Ishikawa (cell line): ENCODE measurements at regions not wholly inside any gene's neighbourhood (a gene's known extent, or its start where the extent isn't known, plus 50 kb on each side); places are given as distances from the start of the nearest gene placed in this dataset.

Source experiments
- CREB1 ChIP-seq: IDR thresholded peaks from 2 replicates; pipeline ENCODE4 v1.6.1; 2012; ENCODE audit warnings: low read depth
- EGR1 ChIP-seq: IDR thresholded peaks from 2 replicates; pipeline ENCODE4 v1.6.1; 2012
- EP300 ChIP-seq: IDR thresholded peaks from 2 replicates; pipeline ENCODE4 v1.6.1; 2012; ENCODE audit warnings: borderline replicate concordance
- FOXM1 ChIP-seq: IDR thresholded peaks from 2 replicates; pipeline ENCODE4 v1.6.1; 2012; ENCODE audit warnings: low read depth, borderline replicate concordance
- MAX ChIP-seq: IDR thresholded peaks from 2 replicates; pipeline ENCODE4 v1.6.1; 2012
- RAD21 ChIP-seq: IDR thresholded peaks from 2 replicates; pipeline ENCODE4 v1.6.1; 2012; ENCODE audit warnings: low read depth
- REST ChIP-seq: IDR thresholded peaks from 2 replicates; pipeline ENCODE4 v1.6.1; 2012; ENCODE audit warnings: low read depth, mild to moderate bottlenecking
- TAF1 ChIP-seq: IDR thresholded peaks from 2 replicates; pipeline ENCODE4 v1.6.1; 2012; ENCODE audit warnings: low read depth, mild to moderate bottlenecking
- TCF12 ChIP-seq: IDR thresholded peaks from 2 replicates; pipeline ENCODE4 v1.6.1; 2012; ENCODE audit warnings: low read depth
- TEAD4 ChIP-seq: IDR thresholded peaks from 2 replicates; pipeline ENCODE4 v1.6.1; 2012
- USF1 ChIP-seq: IDR thresholded peaks from 2 replicates; pipeline ENCODE4 v1.6.1; 2012
- YY1 ChIP-seq: IDR thresholded peaks from 2 replicates; pipeline ENCODE4 v1.6.1; 2012; ENCODE audit warnings: low read depth
- ZBTB7A ChIP-seq: IDR thresholded peaks from 2 replicates; pipeline ENCODE4 v1.6.1; 2012; ENCODE audit warnings: low read depth

GRCh38 chrX:131199091-131199490, 90.0 kb downstream of the IGSF1 start:
- no peak for TF ChIP-seq EGR1
- no peak for TF ChIP-seq EP300

GRCh38 chrX:131187206-131187605, 101.9 kb downstream of the IGSF1 start:
- TF ChIP-seq YY1 (no peak), ZBTB7A (no peak), TAF1 (no peak), TCF12 (no peak), USF1 (no peak), EP300 (no peak), REST (no peak), MAX (no peak), CREB1 (no peak), EGR1 (no peak), FOXM1 (no peak), RAD21 (no peak)

GRCh38 chrX:131170148-131170547, 112.0 kb downstream of the ARHGAP36 start:
- TF ChIP-seq YY1 = no peak
- TF ChIP-seq CREB1 = no peak
- no peak for TF ChIP-seq MAX
- no peak for TF ChIP-seq TEAD4
- no peak for TF ChIP-seq FOXM1
- TF ChIP-seq TCF12 = no peak
- TF ChIP-seq TAF1 = no peak
- TF ChIP-seq EGR1 = no peak
- no peak for TF ChIP-seq EP300

GRCh38 chrX:131146702-131147101, 88.6 kb downstream of the ARHGAP36 start:
- TF ChIP-seq EGR1 (no peak), REST (peak; percentile 68)
